Right cardiac atrium (tissue), 5 donors: ENCODE measurements at regions not wholly inside any gene's neighbourhood (a gene's known extent, or its start where the extent isn't known, plus 50 kb on each side); places are given as distances from the start of the nearest gene placed in this dataset.

Experiments used
- ATAC-seq, 2 donors: fragments of 200-7000 bp; cut with Tn5 transposase; one replicate each; pipeline versions ENCODE4 v1.8.0 to v1.9.1; 2020; ENCODE audit warnings: moderate library complexity in 2 of 2, mild to moderate bottlenecking in 1 of 2
- DNase-seq, 3 donors: peaks; one replicate each; pipeline ENCODE4 v3.0.0-alpha.2; 2020
- H3K27ac ChIP-seq: one replicate; pipeline ENCODE4 v1.5.1; 2013; ENCODE audit warnings: mild to moderate bottlenecking, low read length, control low read depth, moderate library complexity
- H3K27me3 ChIP-seq: one replicate; pipeline ENCODE4 v1.6.1; 2013; ENCODE audit not compliant: control insufficient read depth, insufficient read depth
- H3K4me1 ChIP-seq: one replicate; pipeline ENCODE4 v1.6.1; 2013; ENCODE audit warnings: low read length; ENCODE audit not compliant: control insufficient read depth, insufficient read depth
- H3K4me3 ChIP-seq: one replicate; pipeline ENCODE4 v1.5.1; 2013; ENCODE audit warnings: low read length, control low read depth
- H3K9me3 ChIP-seq: one replicate; pipeline ENCODE4 v1.6.1; 2013; ENCODE audit warnings: low read length; ENCODE audit not compliant: control insufficient read depth
- WGBS: extraction: QIAGEN DNeasy Blood & Tissue Kit; methylation state at CpG from one replicate; pipeline ENCODE4 v1.1.7; 2013; 5-methylcytosine and 5-hydroxymethylcytosine counted together
- intact Hi-C, 4 donors: fragments of 100-400 bp; cut with DNase I; formaldehyde crosslinking; loops; one replicate each; pipeline versions ENCODE4 v1.11.0 to v1.14.0; 2022 to 2023
- donor health status: healthy with polysubstance abuse.
- donor health status: DM: no; HTN: yes; CAD: no.
- donor health status: DM: no; HTN: no; CAD: no.
- donor health status: DM: no; HTN: yes; CAD: no; lungs with severe emphysema.
- donor health status: DM: yes; HTN: yes; CAD: no.

GRCh38 chr12:88958946-88959345 lies 378.7 kb upstream of the KITLG start:
- no peak for DNase-seq
- Histone ChIP-seq H3K4me3 (no peak overlapping the region), H3K27me3 (no peaks in the 10 kb centered on the region), H3K4me1 (no peaks in the 10 kb centered on the region), H3K9me3 (no peaks in the 10 kb centered on the region), H3K27ac (no peak overlapping the region)
- no peak for ATAC-seq
- intact Hi-C loops, result no loop called here

- DNase-seq (no peak), ATAC-seq (no peak)
- Histone ChIP-seq H3K27ac (no peak overlapping the region), H3K9me3 (no peaks in the 10 kb centered on the region), H3K27me3 (no peaks in the 10 kb centered on the region), H3K4me1 (no peaks in the 10 kb centered on the region), H3K4me3 (no peak overlapping the region)
- intact Hi-C loops, result no loop called here
Observed at GRCh38 chr12:88958153-88958552, 377.9 kb upstream of the KITLG start.

- WGBS, result 95% methylated on average over 3 of the region's 3 CpGs
- no peak for ATAC-seq
- intact Hi-C loops, result no loop called here
Observed at GRCh38 chr12:88957358-88957757, 377.1 kb upstream of the KITLG start.

GRCh38 chr12:88955531-88955930 lies 375.3 kb upstream of the KITLG start:
- DNase-seq, result no peak
- intact Hi-C loops, result no loop called here
- ATAC-seq, result no peak
- 90% methylated on average over 5 of the region's 5 CpGs for WGBS
- Histone ChIP-seq H3K4me1 (no peaks in the 10 kb centered on the region), H3K27me3 (no peaks in the 10 kb centered on the region), H3K4me3 (no peak overlapping the region), H3K9me3 (no peaks in the 10 kb centered on the region), H3K27ac (no peak overlapping the region)

More at GRCh38 chr12:88957358-88957757, 377.1 kb upstream of the KITLG start:
- Histone ChIP-seq H3K27ac (no peak overlapping the region), H3K27me3 (no peaks in the 10 kb centered on the region), H3K9me3 (no peaks in the 10 kb centered on the region), H3K4me1 (no peaks in the 10 kb centered on the region), H3K4me3 (no peak overlapping the region)
- no peak for DNase-seq

- DNase-seq (no peak), ATAC-seq (no peak)
- intact Hi-C loops, result no loop called here
- H3K27me3 ChIP-seq, result no peaks in the 10 kb centered on the region
- 88% methylated on average over 9 of the region's 9 CpGs for WGBS
- no peak overlapping the region for H3K4me3 ChIP-seq
- no peak overlapping the region for H3K27ac ChIP-seq
- H3K9me3 ChIP-seq, result no peaks in the 10 kb centered on the region
- H3K4me1 ChIP-seq, result no peaks in the 10 kb centered on the region
Observed at GRCh38 chr12:88953029-88953586, 372.8 kb upstream of the KITLG start.

- Histone ChIP-seq H3K4me1 (no peaks in the 10 kb centered on the region), H3K27me3 (no peaks in the 10 kb centered on the region), H3K27ac (no peak overlapping the region), H3K4me3 (no peak overlapping the region), H3K9me3 (no peaks in the 10 kb centered on the region)
- ATAC-seq, result no peak
- DNase-seq, result no peak
- intact Hi-C loops, result no loop called here
- 96% methylated on average over 1 of the region's 1 CpG for WGBS
Observed at GRCh38 chr12:88952562-88952942, 372.3 kb upstream of the KITLG start.

- WGBS, result 42% methylated on average over 2 of the region's 2 CpGs
- DNase-seq (no peak), ATAC-seq (no peak)
- Histone ChIP-seq H3K27me3 (no peaks in the 10 kb centered on the region), H3K9me3 (no peaks in the 10 kb centered on the region), H3K27ac (no peak overlapping the region), H3K4me3 (no peak overlapping the region), H3K4me1 (no peaks in the 10 kb centered on the region)
- intact Hi-C loops, result no loop called here
Observed at GRCh38 chr12:88951860-88952561, 371.7 kb upstream of the KITLG start.

- no peak overlapping the region for H3K27ac ChIP-seq
- intact Hi-C loops, result no loop called here
- DNase-seq (no peak), ATAC-seq (no peak)
- H3K4me1 ChIP-seq, result no peaks in the 10 kb centered on the region
- no peaks in the 10 kb centered on the region for H3K27me3 ChIP-seq
- WGBS, result 85% methylated on average over 2 of the region's 2 CpGs
- H3K9me3 ChIP-seq, result no peaks in the 10 kb centered on the region
- H3K4me3 ChIP-seq, result no peak overlapping the region
Observed at GRCh38 chr12:88951177-88951576, 370.9 kb upstream of the KITLG start.

- H3K27ac ChIP-seq, result no peak overlapping the region
- DNase-seq, result no peak
Observed at GRCh38 chr12:88947486-88948043, 367.3 kb upstream of the KITLG start.

GRCh38 chr12:88946372-88946997 lies 366.2 kb upstream of the KITLG start:
- Histone ChIP-seq H3K27me3 (no peaks in the 10 kb centered on the region), H3K4me1 (peaks cover 2% of the 10 kb centered on the region), H3K9me3 (no peaks in the 10 kb centered on the region), H3K4me3 (no peak overlapping the region), H3K27ac (no peak overlapping the region)
- ATAC-seq (peak; percentile 43 to 47), DNase-seq (peak in 1 of 3 donors; percentile 16)
- intact Hi-C loops, result no loop called here
- WGBS, result 35% methylated on average over 5 of the region's 5 CpGs

More at GRCh38 chr12:88947486-88948043, 367.3 kb upstream of the KITLG start:
- Histone ChIP-seq H3K4me1 (peaks cover 2% of the 10 kb centered on the region), H3K27me3 (no peaks in the 10 kb centered on the region), H3K9me3 (no peaks in the 10 kb centered on the region), H3K4me3 (no peak overlapping the region)
- no peak for ATAC-seq
- intact Hi-C loops, result no loop called here
- 84% methylated on average over 3 of the region's 3 CpGs for WGBS

GRCh38 chr12:88945051-88945732 lies 364.9 kb upstream of the KITLG start:
- intact Hi-C loops, result no loop called here
- DNase-seq (no peak), ATAC-seq (no peak)
- Histone ChIP-seq H3K27me3 (no peaks in the 10 kb centered on the region), H3K27ac (no peak overlapping the region), H3K4me3 (no peak overlapping the region), H3K9me3 (no peaks in the 10 kb centered on the region), H3K4me1 (peaks cover 2% of the 10 kb centered on the region)
- 70% methylated on average over 3 of the region's 3 CpGs for WGBS
